Type B pancreatic cell (in vitro differentiated cells): ENCODE measurements at regions not wholly inside any gene's neighbourhood (a gene's known extent, or its start where the extent isn't known, plus 50 kb on each side); places are given as distances from the start of the nearest gene placed in this dataset.

Experiments used
- DNase-seq: peaks from one replicate; pipeline ENCODE4 v3.0.0; 2021; ENCODE audit warnings: mixed read lengths; ENCODE audit not compliant: unreplicated experiment; ENCODE audit errors: extremely low spot score
- H3K27ac Mint-ChIP-seq: 2 replicates; pipeline ENCODE4 v1.8.0; 2021; ENCODE audit warnings: mild to moderate bottlenecking, mixed read lengths
- H3K27me3 Mint-ChIP-seq: 2 replicates; pipeline ENCODE4 v1.8.0; 2021; ENCODE audit warnings: mixed read lengths
- H3K36me3 Mint-ChIP-seq: 2 replicates; pipeline ENCODE4 v1.8.0; 2021; ENCODE audit warnings: mixed read lengths
- H3K4me1 Mint-ChIP-seq: one replicate; pipeline ENCODE4 v1.8.0; 2021; ENCODE audit warnings: mixed read lengths; ENCODE audit not compliant: unreplicated experiment
- H3K4me3 Mint-ChIP-seq: 2 replicates; pipeline ENCODE4 v1.8.0; 2021; ENCODE audit warnings: mild to moderate bottlenecking, mixed read lengths
- H3K9me3 Mint-ChIP-seq: 2 replicates; pipeline ENCODE4 v1.8.0; 2021; ENCODE audit warnings: mixed read lengths
- CTCF ChIP-seq: fragments of 200-600 bp; sonication (generic); conservative IDR thresholded peaks from 2 replicates; pipeline ENCODE4 v1.5.0; 2021; ENCODE audit warnings: antibody characterized with exemption, mild to moderate bottlenecking

DNA sequence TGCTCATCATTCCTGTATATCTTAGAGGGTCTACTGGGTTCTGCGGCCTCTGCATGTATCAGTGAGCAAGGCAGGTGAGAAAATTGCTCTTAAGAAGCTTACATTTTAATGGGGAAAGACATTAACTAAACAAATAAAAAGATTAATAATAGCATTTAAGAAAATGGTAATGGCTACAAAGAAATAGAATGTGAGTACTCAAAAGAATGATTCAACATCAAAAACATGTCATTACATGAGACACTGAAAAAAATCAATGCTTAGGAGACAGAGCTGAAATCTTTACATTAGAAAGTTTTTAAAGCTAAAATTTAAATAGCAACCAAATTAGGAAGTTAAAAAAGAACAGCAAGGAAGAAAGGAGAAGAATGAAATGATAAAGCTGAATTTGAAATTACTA lies 146.9 kb upstream of the PHACTR1 start:
- peaks cover 21% of the 10 kb centered on the region for H3K4me1 Mint-ChIP-seq
- no peak for DNase-seq
- H3K36me3 Mint-ChIP-seq: peaks cover 3% of the 10 kb centered on the region
- TF ChIP-seq CTCF: no peak
- H3K27me3 Mint-ChIP-seq: no peaks in the 10 kb centered on the region
- peaks cover 12% of the 10 kb centered on the region for H3K9me3 Mint-ChIP-seq
- H3K4me3 Mint-ChIP-seq: no peak overlapping the region
- H3K27ac Mint-ChIP-seq: no peak overlapping the region

GRCh38 chr6:12570461-12571030 lies 146.0 kb upstream of the PHACTR1 start:
- Mint-ChIP-seq H3K27ac (no peak overlapping the region), H3K4me3 (no peak overlapping the region), H3K27me3 (no peaks in the 10 kb centered on the region)

GRCh38 chr6:12572896-12573827 lies 143.4 kb upstream of the PHACTR1 start:
- H3K9me3 Mint-ChIP-seq: peaks cover 5% of the 10 kb centered on the region
- H3K36me3 Mint-ChIP-seq: peaks cover 3% of the 10 kb centered on the region
- H3K27ac Mint-ChIP-seq: peak overlapping the region; percentile 42
- DNase-seq: no peak
- no peak overlapping the region for H3K4me3 Mint-ChIP-seq
- no peak for TF ChIP-seq CTCF
- no peaks in the 10 kb centered on the region for H3K27me3 Mint-ChIP-seq
- peaks cover 26% of the 10 kb centered on the region for H3K4me1 Mint-ChIP-seq

More at GRCh38 chr6:12570461-12571030, 146.0 kb upstream of the PHACTR1 start:
- TF ChIP-seq CTCF: no peak
- Mint-ChIP-seq H3K4me1 (peaks cover 21% of the 10 kb centered on the region), H3K36me3 (peaks cover 3% of the 10 kb centered on the region), H3K9me3 (peaks cover 6% of the 10 kb centered on the region)
- DNase-seq: no peak

DNA sequence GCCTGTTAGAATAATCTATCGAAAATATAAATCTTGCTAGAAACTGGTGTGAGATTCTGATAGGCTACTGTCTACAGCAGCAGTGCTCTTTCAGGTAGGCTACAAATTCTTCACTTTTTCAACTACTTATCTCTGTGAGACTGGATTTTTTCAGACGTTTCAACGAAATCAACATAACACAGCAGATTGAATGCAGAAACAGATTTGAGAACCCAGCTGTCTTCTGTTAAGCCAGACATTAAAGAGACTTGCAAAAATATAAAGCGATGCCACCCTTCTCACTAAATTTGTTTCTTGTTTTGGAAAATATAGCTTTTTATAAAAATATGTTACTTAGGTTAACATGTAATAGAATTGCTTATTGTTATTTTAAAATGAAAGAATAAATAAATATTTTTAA lies 140.6 kb upstream of the PHACTR1 start:
- no peak for TF ChIP-seq CTCF
- no peak for DNase-seq
- peak overlapping the region; percentile 70 for H3K27ac Mint-ChIP-seq

GRCh38 chr6:12576389-12576788 lies 140.2 kb upstream of the PHACTR1 start:
- no peaks in the 10 kb centered on the region for H3K9me3 Mint-ChIP-seq
- H3K4me1 Mint-ChIP-seq: peaks cover 26% of the 10 kb centered on the region
- peak overlapping the region; percentile 93 for H3K27ac Mint-ChIP-seq
- H3K36me3 Mint-ChIP-seq: no peaks in the 10 kb centered on the region
- peak overlapping the region; percentile 18 for H3K4me3 Mint-ChIP-seq
- H3K27me3 Mint-ChIP-seq: no peaks in the 10 kb centered on the region
- no peak for TF ChIP-seq CTCF
- DNase-seq: no peak

More for the DNA sequence above, 140.6 kb upstream of the PHACTR1 start:
- Mint-ChIP-seq H3K4me3 (no peak overlapping the region), H3K9me3 (no peaks in the 10 kb centered on the region), H3K4me1 (peaks cover 26% of the 10 kb centered on the region), H3K36me3 (no peaks in the 10 kb centered on the region), H3K27me3 (no peaks in the 10 kb centered on the region)
